ENCODE measurements at regions not wholly inside any gene's neighbourhood (a gene's known extent, or its start where the extent isn't known, plus 50 kb on each side); places are given as distances from the start of the nearest gene placed in this dataset.

DNA sequence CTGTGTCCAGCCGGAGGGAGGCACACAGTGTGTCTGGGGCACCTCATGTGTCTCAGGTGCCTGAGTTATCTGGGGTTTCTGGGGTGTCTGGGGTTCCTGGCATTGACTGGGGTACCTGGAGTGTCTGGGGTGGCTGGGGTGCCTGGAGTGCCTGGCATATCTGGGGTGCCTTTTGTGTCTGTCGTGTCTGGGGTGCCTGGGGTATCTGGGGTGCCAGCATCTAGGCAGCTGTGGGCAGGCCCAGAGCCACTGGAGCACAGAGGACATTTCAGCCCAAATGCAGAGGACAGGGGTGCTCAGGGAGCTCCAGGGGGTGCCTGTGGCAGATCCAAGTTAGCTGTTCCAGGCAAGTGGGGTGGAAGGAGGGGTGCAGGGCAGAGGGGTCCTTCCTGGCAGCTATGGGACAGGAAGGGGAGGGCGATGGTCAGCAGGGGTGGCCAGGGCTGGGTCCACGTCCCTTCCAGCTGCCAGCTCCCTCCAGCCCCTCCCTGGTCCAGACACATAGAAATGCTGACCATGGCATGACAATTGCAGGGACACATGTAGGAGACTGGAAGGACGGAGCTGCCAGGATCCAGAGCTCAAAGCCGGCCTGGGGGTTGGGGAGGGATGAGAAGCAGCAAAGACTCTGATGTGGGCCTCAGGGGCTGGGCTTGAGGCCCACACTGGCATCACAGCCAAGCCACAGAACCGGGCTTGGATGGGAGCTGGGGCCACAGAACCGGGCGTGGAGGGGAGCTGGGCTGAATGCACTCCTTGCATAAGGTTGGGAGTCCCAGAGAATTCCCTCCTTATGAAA is 133.0 kb downstream of the BRD1 start:
- TF ChIP-seq, protein P1, sequence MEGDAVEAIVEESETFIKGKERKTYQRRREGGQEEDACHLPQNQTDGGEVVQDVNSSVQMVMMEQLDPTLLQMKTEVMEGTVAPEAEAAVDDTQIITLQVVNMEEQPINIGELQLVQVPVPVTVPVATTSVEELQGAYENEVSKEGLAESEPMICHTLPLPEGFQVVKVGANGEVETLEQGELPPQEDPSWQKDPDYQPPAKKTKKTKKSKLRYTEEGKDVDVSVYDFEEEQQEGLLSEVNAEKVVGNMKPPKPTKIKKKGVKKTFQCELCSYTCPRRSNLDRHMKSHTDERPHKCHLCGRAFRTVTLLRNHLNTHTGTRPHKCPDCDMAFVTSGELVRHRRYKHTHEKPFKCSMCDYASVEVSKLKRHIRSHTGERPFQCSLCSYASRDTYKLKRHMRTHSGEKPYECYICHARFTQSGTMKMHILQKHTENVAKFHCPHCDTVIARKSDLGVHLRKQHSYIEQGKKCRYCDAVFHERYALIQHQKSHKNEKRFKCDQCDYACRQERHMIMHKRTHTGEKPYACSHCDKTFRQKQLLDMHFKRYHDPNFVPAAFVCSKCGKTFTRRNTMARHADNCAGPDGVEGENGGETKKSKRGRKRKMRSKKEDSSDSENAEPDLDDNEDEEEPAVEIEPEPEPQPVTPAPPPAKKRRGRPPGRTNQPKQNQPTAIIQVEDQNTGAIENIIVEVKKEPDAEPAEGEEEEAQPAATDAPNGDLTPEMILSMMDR (IDR thresholded peaks at IDR 0.05; ENCODE audit: low read depth, low read length): no peak
- DNase-seq (ENCODE audit: extremely low read depth, low read depth): no peak

DNA sequence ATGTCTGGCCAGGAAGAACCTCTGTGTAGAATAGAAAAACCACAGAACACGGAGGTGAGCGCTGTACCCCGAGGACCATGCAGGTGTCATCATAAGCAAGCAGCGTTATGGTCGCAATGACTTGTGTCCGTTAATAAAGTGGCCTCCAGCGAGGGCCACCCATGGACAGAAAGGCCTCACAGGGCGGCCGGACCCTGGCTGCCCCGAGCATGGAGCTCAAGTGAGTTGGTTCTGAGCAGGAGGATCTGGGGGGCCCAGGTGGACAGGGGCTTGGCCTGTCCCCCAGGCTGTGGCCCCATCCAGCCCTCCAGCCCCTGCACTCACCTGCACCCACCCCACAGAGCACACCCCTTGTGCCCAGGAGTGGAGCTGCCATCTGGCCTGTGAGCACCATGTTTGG is 133.8 kb downstream of the BRD1 start:
- TF ChIP-seq, protein P1 (IDR thresholded peaks at IDR 0.05; ENCODE audit: low read depth, low read length): no peak

DNA sequence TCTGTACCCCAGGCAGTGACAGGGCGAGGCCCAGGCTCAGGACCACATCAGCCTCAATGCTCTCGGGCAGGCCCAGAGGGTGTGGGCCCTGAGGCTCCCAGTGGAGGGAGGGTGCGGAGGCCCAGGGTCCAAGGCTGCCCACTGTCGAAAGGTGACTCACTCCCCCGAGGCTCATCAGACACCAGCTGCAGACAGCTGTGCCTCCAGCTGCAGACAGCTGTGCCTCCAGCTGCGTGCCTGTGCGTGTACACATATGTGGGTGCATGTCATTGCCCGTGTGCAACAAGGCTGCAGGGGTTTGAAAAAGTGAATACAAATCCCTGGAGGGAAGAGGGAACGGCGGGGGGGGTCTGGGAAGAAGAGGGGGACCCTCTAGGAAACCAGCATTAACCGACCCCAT is 134.3 kb downstream of the BRD1 start:
- TF ChIP-seq, protein P1 (IDR thresholded peaks at IDR 0.05; ENCODE audit: low read depth, low read length): no peak
- DNase-seq (ENCODE audit: extremely low read depth, low read depth): no peak

More for the DNA sequence above, 133.8 kb downstream of the BRD1 start:
- no peak for DNase-seq (ENCODE audit: extremely low read depth, low read depth)

DNA sequence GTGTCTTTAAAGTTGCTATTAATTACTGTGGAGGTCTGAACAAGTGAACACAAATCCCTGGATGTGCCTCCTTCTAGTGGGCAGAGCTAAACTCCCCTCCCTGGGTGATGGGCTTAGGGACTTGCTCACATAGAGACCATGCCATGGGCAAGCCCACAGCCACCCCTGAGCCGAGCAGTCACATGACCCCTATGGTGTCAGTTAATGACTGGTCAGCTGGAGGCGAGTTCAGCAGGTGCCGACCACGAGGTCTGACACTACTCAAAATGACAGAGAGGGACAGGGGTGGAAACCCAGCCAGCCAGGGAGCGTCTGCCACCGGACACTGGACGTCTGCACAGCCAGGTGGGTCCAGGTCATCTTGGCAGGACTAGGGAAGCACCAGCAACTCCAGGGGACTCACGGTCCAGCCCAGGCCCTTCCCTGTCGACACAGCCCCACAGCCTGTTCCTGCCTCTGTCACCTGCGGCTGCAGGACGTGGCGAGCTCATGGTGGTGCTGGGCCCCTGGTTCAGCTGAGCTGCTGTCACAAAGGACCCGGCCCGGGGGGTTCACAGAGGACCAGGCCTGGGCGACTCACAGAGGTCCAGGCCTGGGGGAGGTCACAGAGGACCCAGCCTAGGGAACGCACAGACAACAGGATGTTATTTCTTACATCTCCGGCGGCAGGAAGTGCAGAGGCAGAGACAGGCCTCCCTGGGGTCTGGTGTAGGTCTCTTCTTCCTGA is 135.0 kb downstream of the BRD1 start:
- DNase-seq (ENCODE audit: extremely low read depth, low read depth): no peak
- TF ChIP-seq, protein P1 (IDR thresholded peaks at IDR 0.05; ENCODE audit: low read depth, low read length): no peak

DNA sequence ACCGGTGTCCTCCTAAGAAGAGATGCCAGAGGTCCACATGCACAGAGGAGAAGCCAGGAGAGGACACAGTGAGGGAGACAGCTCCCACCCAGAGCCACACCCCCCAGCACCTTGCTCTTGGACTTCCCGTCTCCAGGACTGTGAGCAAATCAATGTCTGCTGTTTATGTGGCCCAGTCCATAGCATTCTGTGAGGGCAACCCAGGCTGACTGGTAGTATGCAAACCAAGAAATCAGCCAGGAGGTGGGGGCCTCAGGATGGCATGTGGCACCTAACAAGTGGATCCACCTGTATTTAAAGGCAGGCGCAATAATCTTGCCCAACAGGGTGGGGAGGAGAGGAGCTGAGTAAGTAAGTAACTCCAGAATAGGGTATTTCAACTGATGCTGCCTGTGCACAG is 136.4 kb downstream of the BRD1 start:
- TF ChIP-seq, protein P1 (IDR thresholded peaks at IDR 0.05; ENCODE audit: low read depth, low read length): no peak
- no peak for DNase-seq (ENCODE audit: extremely low read depth, low read depth)

DNA sequence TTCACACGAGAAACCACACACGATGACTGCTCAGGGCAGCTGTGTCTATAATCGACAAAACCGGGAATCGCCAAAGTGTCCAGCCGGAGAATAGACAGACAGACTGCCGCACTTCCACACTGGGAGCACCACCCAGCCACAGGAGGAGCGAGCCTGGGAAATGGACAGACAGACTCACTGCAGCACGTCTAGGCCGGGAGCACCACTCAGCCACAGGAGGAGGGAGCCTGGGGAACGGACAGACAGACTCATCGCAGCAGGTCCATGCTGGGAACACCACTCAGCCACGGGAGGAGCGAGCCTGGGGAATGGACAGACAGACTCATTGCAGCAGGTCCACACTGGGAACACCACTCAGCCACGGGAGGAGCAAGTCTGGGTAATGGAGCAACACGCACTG is 137.2 kb downstream of the BRD1 start:
- no peak for DNase-seq (ENCODE audit: extremely low read depth, low read depth)
- TF ChIP-seq, protein P1 (IDR thresholded peaks at IDR 0.05; ENCODE audit: low read depth, low read length): no peak

DNA sequence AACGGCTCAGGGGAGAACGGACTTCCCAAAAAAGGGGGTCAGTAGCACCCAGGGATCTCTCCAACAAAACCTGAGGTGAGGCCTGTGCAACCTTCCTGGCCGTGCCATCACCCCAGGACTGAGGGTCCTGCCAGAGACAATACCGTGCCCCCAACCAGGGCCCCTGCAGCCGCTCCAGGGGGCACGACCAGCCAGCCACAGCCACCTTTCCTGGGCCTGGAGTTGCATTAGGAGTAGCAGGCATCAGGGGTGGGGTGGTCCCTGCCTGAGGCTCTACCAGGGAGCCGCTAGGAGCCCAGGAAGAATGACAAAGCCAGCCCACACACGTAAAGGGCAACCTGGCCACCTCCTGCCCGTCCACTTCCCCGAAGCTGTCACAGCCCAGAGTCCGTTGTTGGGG is 137.8 kb downstream of the BRD1 start:
- TF ChIP-seq, protein P1 (IDR thresholded peaks at IDR 0.05; ENCODE audit: low read depth, low read length): no peak
- no peak for DNase-seq (ENCODE audit: extremely low read depth, low read depth)
